AG08395 (cell line): ENCODE measurements at regions not wholly inside any gene's neighbourhood (a gene's known extent, or its start where the extent isn't known, plus 50 kb on each side); places are given as distances from the start of the nearest gene placed in this dataset.

Experiments used
- DNase-seq: peaks from one replicate; pipeline ENCODE4 v3.0.0; 2012; ENCODE audit warnings: mixed read lengths, low spot score

DNA sequence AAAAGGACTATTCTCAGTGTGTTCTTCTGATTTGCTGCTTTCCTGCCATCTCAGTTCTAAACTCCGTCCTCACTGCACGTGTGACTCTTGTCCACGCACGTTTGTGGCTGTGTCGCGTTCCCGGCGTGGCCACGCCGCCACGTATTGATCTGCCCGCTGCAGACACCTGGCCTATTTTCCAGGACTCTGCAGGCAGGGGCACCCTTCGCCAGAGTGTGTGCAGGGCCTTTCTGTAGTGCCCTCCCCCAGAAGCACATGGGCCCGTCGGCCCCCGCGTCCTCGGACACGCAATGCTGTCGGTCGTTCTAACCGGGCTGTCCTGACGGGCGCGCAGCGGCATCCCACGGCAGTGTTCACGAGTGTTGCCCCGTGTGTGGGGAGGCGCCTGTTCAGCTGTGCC, 87.6 kb downstream of the YTHDF1 start:
- DNase-seq = no peak

DNA sequence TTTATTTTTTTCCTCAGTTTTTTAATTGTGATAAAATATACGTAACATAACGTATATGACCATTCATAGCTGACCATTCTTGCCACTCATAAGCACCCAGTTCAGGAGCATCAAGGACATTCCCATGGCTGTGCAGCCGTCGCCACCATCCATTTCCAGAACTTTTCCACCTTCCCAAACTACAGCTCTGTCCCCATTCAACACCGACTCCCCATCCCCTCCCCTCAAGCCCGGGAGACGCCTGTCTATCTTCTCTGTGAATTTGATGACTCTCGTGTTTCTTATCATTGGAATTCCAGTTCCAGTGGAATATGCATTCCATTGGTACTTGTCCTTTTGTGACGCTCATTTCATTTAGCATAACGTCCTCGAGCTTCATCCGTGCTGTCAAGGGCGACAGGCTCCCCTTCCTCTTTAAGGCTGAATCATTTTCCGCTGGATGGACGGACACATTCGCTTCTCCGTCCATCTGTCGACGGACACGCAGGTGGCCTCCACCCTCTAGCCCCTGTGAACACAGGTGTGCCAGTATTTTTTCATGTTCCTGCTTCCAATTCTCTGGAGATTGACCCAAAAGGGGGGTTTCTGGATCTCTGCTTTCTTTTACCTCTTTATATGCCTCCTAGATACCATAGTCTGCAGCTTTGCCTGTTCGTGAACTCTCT, 88.1 kb downstream of the YTHDF1 start:
- no peak for DNase-seq

DNA sequence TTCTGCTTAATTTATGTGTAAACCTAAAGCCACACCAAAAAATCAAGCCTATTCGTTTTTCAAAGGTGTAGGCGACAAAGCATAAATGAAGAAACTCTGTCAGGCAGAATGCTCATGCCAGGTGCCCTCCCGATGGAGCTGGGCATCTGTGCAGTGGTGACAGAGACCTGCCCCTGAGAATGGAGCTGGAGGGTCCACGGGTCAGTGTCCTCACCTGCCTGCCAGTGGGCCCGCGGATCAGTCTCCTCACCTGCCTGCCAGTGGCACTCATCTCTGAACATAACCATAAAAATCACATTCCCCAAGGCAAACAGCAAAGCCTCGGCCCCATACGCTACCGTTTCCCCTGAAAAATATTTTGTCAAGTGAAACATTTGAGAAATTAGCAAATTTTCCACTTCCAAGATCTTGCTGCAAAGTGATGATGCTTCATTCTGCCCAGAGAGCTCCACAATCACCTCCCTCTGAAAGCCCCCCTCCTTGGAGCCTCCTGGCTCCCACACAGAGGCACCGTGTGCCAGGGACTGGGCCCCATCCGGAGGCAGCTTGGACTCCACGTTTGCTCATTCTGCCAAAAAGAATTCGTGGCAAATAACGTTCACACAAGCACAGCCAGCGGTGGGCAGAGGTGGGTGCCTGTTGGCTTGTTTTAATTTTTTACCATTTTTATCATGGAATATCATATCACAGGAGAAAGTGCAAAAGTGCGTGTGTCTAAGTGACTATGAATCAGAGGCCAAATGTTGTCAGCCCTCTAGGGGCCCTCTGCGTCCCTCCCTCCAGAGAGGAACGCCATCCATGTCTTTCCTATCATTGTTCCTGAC, 88.8 kb downstream of the YTHDF1 start:
- DNase-seq = no peak

DNA sequence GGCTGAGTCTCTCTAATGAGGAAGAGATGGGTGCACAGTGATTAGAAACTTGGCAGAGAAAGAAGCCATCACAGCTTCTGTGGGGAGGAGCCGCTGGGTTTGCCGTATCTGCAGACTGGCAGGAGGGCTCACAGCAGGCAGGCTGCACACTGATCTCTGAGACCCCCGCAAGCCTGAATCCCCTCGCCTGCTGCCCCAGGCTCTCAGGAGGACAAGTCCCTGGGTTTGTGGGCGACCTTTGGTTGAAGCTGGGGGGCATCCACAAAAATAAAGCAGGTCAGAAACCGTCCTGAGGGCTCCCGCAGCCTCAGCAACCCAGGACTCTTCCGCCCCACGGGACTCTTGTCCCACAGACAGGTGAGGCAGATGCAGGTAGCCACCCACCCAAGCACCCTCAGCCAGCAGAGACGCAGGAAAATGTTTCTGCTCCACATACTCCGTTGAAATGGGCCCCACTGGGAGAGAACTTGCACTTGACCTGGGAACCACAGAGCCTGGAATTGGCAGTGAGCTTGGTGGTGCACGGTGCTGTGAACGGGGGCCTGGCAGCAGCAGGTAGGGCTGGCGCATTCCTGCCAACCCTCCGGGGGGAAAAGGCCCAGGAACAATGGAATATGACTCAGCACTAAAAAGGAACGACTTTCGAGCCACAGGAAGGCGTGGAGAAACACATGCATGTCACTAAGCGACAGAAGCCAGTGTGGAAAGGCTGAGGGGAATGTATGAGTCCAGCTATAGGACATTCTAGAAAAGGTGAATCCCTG, 89.9 kb downstream of the YTHDF1 start:
- no peak for DNase-seq

DNA sequence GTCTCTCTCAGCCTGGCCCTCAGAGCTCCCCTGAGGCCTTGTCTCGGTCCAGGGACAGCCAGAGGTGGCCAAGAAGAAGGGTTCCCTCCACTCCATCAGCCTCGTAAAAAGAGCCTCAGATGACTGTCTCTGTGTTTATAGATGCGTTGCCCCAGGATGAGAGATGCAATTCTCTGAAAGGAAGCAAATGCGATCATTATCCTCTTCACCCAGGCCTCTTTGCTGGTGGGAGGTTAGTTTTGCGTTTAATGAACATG, 90.4 kb downstream of the YTHDF1 start:
- no peak for DNase-seq

DNA sequence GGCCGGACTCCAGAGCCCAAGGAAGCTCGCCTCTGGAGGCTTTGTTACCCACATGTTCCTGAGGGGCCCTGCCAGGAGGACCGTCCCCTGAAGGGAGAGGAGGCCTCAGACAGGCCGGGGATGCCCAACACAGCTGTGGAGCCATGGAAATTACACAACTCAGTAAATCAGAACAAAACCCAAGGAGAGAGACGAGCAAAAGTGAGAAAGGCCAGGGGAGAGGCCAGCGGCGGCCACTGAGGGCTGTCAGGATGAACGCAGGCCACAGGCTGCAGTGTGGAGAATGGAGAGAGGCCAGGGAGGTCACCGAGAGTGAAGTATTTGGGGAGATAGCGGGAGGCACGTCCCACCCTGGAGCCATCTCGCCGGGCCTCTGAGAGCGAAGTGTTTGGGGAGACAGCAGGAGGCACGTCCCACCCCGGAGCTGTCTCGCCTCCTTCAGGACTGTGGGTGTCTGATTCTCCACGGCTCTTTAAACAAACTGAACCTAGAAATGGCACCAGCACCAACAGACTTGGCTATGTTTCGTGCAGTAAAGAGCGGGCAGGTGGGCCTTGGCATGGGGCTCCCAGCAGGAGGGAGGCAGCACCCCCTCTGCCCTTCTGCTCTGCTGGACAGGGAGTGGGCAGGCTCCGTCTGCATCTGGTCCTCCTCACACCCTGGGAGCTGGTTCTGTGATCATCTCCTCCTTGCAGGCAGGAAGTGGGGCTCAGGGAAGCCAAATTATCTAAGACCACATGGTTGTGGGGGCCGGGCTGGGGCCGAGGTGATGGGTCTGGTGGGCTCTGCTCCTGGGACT, 91.0 kb downstream of the YTHDF1 start:
- DNase-seq = no peak

DNA sequence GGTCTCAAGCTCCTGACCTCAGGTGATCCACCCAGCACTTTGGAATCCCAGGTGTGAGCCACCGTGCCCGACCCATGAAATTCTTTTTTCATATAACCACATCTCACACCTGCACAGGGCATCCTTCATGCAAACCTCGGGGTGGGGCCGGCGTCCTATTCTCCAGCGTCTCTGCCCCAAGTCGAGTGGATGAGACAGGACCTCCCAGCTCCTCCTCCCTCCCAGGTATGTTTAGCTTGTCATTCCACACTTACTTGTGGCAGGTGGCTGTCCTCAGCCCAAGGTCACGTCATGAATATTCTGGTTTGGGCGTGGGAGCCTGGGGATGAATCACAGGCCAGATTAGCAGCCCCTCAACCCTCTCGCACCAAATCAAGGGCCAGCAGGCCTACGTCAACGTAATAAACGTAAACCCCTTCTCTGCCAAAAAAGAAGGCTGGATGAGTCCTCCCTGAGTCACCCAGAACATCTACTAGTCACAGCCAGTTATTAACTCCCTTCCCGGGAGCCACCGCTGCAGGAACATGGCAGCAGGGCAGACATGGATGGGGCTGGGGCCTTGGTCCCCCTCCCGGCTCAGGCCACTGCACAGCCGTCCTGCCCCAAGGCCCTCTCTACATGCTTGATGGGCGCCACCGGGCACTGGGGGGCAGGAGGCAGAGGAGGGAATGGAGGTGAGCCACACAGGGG, 91.7 kb downstream of the YTHDF1 start:
- peak; percentile 17 for DNase-seq

DNA sequence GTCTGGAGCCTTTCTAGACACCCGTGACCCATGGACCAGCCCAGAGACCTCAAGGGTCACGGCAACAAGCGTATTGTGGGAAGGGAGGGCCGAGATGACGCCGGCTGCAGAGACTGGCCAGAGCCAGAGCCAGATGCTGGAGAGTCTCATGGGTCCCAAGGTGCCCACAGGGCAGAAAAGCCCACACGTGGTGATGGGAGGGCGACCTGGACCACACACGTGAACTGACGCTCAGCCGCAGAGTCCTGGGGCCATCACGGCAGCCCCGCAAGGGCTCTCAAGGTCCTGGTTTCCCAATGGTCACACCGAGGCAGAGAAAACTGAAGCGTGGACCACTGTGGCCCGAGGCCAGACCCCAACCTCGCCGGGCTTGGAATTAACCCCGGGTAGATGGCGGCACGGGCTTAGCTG, 92.6 kb downstream of the YTHDF1 start:
- DNase-seq = no peak

DNA sequence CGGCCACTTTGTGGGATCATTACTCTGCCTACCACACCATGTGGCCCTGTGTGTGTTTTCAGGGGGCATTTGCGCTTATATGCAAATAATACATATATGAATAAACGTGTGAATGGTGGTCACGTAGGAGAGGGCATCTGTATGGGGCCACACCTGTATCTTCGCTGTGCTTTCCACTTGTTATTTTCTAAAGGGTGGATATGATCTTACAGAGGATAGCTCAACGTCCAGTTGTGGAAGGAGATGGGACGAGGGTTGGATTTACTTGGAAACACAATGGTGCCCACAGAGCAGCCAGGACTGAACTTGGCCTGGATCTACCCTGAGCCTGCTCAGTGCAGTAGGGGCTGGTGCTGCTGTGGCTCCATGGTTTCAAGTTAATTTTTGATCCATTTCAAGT, 93.3 kb downstream of the YTHDF1 start:
- DNase-seq = no peak

DNA sequence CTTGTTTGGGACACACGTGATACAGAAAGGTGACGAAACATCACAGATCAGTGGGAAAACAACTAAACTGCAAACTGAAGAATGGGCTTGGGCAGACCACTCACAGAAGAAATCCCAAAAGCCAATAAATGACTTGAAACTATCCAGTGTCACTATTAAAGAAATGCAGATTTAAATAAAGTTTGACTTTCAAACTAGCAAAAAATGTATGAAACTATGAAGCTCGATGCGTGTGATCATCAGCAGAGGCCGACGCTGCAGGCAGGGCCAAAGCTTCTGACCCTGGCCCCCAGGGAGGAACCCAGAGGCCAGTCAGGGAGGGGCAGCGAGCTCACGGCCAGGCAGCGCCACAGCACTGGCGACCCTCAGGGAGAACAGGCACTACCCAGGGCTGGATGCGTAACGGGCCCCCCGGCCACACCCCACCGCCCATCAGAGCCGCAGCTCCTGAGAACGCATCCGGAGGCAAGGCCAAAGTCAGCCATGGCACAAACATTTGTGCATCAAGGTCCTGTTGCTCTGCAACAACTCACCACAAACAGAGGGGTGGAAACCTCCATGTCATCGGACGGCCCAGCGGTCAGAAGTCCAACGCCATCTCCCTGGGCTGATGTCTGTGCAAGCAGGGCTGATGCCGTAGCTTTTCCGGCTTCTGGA, 94.1 kb downstream of the YTHDF1 start:
- no peak for DNase-seq

DNA sequence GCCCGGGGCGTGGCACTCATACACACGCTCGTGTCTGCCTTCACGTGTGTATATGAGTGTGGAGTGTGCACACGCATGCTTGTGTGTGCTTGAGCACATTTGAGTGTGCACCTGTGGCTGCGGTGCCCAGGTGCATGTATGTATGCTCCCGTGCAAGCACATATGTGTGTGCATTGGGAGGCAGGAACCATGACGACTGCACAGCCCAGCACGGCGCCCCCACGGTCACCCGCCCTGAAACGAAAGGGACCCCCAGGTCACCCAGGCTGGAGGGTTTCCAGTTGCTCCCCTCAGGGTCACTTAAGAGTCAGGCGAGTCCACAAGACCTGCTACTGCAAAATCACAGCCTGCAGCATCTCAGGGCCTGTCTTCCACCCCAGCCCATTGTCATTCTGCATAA, 94.7 kb downstream of the YTHDF1 start:
- DNase-seq = no peak

DNA sequence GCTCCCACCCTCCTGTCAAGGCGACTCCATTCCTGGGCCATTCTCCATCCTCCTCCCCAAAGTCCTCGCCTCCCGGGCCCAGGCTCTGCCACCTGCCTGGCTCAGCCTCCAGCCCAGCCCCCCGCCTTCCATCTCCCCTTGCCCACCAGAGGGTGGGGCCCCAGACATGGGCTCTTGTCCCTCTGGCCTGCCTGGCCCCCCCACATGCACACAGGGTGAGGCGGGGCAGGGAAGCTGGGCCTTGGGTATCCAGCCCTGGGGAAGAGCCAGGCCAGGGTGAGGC, 95.2 kb downstream of the YTHDF1 start:
- DNase-seq = no peak

DNA sequence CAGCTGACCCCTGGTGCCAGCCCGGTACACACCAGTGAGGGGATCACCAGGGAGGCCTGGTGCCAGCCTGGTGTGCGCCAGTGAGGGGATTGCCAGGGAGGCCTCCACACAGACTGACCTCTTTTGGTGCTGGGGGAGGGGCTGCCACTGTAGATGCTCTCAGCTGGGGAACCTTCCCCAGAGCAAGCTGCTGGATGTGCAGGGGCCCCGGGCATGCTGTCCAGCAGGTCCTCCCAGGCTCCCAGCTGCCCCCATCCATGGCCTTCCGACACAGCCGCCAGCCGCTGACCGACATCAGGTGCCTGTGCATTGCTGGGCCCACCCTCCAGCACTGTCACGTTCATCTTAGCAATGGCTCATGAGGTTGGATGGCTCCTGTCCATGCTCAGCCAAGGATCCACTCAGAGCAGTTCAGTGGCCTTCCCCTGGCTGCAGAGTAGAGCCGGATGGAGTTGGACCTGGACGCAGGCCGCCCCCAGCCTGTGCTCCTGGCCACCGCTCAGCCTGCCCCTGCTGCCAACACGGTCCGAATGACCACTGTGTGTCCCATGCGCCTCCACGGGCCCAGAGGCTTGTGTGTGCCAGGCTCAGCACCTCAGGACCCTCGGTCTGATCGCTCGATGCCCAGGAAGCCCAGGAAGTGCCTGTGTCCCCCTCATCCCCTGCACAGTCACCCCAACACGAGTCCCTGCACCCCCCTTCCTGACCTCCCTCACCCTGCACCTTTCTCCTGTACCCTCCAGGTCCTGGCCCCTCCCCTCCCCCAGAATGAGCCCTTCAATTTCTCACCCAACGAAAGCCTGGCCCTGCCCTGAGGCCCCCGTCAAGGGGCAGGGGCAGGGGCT, 95.7 kb downstream of the YTHDF1 start:
- DNase-seq = no peak

DNA sequence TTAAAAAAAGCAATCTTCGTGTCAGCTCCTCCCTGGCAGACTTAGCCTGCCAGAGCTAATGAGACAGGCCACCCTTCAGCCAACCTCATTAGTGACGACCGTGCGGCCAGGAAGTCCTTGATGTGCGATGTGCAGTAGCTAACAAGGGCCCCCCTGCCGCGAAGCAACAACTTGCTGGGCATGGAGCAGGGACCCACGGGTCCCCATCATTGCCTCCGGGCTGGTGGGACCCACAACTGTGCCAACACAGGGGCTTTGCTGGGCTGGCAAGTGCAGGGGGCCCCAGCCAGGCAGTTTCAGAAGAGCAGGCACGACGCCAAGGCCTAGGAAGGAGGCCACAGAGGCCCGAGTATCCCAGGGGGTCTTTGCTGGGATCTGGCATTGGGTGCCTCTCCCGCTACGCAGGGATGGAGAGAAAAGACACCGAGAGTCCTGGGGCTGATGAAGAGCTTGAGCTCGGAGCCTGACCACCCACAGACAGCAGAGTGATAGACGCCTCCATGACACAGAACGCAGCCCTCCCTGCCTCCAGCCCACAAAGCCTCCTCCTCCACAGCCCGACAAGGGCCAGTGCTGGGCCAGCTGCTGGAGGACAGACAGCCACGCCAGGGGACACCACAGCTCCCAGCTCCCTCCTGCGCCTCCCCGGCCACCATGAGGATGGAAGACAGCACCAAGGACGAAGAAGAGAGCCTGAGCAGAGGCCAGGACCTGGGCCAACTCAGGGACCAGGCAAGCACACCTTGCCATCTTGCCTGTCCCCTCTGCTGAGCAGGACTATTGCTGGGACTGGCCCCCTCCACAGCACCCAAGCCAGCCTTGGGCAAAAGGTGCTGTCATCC, 96.6 kb downstream of the YTHDF1 start:
- no peak for DNase-seq

DNA sequence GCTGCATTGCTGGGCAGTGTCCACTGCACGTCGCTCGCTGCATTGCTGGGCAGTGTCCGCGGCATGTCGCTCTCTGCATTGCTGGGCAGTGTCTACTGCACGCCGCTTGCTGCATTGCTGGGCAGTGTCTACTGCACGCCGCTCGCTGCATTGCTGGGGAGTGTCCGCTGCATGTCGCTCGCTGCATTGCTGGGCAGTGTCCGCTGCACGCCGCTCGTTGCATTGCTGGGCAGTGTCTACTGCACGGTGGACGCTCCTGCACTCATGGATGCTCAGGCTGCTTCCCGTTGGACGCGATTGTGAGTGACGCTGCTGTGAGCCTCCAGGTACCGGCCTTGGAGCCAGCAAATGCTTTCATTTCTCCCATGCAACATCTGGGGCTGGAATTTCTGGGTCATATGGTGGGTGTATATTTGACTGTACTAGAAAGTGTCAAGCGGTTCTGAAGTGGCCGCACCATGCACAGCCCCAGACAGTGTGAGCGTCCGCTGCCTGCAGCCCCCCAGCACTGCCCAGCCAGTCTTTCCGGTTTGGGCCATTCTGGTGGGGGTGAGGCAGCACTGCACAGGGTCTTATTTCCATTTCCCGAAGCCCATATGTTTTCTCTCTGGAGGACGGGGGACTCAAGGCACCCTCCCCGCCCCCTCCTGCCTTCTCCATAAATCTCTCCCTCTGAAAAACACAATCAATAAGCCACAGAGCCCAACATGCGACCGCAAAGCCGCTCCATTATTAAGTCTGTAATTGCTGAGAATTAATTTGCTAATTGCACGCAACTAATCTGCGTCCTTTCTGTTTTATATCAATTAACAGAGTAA, 97.4 kb downstream of the YTHDF1 start:
- DNase-seq = no peak

DNA sequence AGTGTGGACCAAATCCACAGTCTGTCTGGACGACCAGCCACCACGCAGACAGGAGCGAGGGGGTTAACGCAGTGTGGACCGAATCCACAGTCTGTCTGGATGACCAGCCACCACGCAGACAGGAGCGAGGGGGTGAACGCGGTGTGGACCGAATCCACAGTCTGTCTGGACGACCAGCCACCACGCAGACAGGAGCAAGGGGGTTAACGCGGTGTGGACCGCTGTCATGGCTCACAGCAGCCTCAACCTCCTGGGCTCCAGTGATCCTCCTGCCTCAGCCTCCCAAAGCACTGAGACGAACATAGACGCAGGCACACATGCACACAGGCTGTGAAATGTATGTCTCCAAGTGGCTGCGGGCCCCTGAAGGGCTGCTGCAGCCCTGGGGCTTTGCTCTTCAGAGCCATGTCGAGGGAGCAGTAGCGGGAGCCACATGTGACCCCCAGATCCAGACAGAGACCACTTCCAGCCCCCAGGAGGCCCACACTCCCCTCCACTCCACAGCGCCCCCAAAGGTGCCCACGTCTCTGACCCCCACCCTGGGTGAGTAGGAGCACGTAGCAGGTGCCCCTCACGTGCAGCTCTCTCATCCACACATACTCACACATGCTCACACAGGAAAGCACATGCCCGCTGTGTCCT, 98.1 kb downstream of the YTHDF1 start:
- no peak for DNase-seq

DNA sequence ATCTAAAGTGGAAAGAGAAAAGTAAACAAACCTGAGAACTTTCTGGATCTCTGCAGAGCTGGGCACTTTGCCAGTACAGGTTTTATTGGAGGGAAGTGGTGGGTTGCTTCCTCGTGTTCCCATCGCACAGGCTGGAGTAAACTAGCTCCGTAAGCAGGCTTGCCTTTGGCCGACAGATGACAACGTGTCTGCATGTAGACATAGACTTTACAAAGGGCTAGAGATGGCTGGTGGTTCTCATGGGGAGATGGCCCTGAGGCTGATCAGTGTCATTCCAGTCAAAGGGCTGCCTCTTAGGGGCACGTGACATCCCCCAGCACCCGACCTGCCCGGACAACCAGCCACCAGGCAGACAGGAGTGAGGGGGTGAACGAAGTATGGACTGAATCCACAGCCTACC, 98.8 kb downstream of the YTHDF1 start:
- no peak for DNase-seq

DNA sequence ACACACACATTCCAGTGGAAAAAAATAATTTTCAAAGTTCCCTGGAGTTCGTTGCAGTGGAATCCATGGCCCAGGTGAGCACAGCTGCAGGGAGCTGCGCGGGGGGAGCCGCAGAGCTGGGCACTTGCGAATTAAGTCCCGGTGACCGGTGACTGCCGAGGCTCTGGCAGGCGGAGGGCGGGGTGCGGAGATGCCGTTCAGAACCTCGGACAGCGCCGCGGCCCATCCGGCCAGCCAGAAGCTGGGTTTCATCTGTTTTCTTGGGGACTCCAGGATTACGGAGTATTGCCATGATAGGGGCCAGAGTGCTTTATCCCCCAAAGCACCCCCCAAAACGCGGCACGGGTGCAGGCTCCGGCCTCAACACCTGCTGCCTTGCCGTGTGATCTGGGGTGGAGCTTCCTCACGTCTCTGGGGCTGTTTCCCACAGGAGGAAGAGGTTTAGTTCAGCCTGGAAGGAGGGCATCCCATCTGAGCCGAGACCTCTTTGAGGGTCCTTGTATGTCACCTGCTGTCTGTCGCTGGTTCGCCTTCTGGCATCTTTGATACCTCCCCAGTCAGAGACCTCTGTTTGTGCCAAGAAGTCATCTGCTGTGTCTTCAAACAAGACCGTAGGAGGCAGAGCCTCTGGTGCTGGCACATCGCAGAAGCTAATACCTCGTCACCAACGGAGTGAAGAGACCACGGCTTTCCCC, 99.4 kb downstream of the YTHDF1 start:
- DNase-seq = peak; percentile 63
